Posterior cingulate gyrus (tissue), 11 donors: ENCODE measurements at regions not wholly inside any gene's neighbourhood (a gene's known extent, or its start where the extent isn't known, plus 50 kb on each side); places are given as distances from the start of the nearest gene placed in this dataset.
"Not testable (repeated sequence)": the region's sequence is repeated elsewhere in the genome, so short reads cannot be mapped to it uniquely, and the experiment has no call there.

Experiments
- DNase-seq, 10 donors: peaks; one replicate each; pipeline versions ENCODE4 v3.0.0 to v3.0.0-alpha.2; 2020 to 2021; ENCODE audit warnings: mixed read lengths in 3 of 10
- intact Hi-C: fragments of 100-400 bp; cut with DNase I; formaldehyde crosslinking; loops from one replicate; pipeline ENCODE4 v1.15.1; 2023

DNA sequence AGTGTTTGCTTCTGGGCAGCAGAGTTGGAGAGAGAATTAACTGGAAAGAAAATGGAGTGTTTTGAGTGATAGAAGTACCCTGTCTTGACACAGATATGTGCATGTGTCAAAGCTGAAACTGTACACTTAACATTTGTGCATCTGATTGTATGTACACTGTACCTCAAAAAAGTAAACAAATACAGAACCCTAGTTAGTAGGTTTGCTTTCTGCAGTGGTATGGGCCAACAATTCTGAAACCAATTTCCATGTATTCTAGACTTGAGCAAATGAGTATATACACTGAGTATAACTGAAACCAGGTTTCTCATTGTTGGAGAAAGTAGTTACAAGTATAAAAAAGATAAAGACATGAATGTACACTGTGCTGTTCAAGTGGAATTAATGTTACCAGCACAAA, 52.4 kb downstream of the ELAPOR2 start:
- intact Hi-C loops, result loop anchor here (10.0 kb wide), 1 partner anchor 48 kb away; the partner anchor contains the start of gene ELAPOR2
- no peak for DNase-seq

DNA sequence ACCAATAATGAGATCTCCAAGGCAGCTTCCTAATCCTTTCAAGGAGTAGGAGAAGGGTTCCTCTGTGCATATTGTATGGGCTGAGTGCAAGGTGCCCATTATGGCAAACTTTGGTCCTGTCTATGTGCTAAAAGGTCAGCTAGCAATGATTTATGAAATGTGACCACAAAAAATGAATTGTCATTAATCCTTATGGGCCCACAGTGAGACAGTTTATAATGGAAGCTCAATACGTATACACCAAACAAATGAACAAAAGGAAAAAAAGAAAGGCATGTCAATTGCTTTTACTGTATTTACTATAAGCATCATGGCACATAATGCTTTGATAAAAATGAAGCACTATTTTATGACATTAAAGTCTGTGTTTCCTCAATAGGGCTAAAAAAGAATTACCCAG, 54.5 kb downstream of the ELAPOR2 start:
- intact Hi-C loops, result loop anchor here (10.0 kb wide), 1 partner anchor 50 kb away; the partner anchor contains the start of gene ELAPOR2
- no peak for DNase-seq

DNA sequence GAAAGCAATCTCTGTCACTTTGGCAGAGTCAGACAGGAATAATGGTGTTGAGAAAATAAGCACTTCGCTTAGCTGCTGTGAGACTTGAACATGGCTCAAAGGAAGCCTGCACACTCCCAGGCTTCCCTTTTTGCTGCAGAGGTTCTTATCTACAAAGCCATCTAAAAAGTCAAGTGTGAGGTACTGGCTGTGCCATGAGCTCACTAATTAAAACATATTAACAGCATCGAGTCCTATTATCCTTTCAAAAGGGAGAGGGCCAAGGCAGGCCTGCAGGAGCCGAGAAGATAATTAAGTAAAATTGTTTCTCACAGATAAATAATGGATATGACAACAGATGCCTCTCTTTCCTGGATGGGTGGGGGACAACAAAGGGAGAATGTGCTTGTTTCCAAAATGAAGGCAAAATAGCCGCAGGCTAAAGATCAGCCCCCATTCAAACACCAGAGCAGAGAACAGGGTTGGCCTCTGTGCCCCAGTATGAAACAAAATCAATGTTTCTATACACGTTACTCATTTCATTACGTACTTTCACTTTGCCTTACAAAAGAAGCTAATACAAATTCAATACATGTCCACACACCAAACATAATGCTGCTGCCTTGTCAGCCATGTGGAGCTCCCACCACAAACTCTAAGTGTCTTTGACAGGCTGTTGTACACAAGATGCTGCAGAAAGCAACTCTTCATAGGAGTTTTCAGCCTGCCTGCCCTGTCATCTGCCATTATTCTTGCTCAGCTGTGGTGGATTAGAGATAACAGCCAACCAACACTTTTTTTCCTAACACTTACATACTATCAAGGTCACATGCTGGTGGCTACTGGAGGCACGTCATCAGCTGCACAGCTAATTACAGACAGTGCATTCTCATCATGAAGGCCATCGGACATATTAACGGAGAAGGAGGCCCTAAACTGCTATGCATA, 55.3 kb downstream of the ELAPOR2 start:
- intact Hi-C loops, result loop anchor here (10.0 kb wide), 1 partner anchor 51 kb away; the partner anchor contains the start of gene ELAPOR2
- DNase-seq, result peak in 5 of 10 donors; percentile 8 to 51 (median 21)

DNA sequence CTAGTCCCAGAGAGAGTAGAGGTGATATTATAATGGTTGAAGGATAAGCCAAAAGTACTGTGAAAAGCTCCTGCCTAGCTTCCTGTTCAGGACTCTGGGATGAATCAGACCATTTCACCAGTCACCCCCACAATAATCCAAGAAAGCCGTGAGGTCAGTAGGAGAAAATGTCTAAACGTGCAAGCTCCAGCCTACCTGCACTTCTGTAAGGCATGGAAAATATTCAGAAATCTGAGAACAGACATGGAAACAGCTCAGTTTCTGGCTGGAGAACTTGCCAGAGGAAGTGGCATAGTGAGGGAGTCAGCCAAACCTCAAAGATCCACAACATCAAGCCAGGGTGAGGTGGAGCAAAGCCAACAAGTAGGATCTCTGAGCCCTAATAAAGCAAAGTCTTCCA, 58.2 kb downstream of the ELAPOR2 start:
- no peak for DNase-seq
- intact Hi-C loops, result loop anchor here (10.0 kb wide), 1 partner anchor 54 kb away; the partner anchor contains the start of gene ELAPOR2

DNA sequence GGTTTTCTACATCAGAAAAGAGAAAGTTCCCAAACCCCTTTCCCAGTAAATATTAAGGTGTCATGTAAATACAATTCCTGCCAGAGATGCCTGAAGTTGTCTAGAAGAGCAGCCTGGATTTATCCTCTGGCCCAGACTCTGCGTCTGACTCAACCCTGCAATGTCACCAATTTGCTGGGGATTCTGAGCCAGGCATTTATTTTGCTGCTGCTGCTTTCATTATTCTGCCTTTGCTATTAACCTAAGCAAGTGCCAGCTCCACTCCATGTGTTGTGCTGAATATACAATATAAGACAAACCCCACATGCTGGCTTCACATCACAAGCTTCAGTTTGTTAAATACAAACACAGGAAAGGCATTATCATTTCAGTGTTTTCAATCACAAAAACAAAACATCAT, 59.1 kb downstream of the ELAPOR2 start:
- intact Hi-C loops, result loop anchor here (10.0 kb wide), 1 partner anchor 54 kb away; the partner anchor contains the start of gene ELAPOR2
- DNase-seq, result peak in 2 of 10 donors; percentile 29 to 74

DNA sequence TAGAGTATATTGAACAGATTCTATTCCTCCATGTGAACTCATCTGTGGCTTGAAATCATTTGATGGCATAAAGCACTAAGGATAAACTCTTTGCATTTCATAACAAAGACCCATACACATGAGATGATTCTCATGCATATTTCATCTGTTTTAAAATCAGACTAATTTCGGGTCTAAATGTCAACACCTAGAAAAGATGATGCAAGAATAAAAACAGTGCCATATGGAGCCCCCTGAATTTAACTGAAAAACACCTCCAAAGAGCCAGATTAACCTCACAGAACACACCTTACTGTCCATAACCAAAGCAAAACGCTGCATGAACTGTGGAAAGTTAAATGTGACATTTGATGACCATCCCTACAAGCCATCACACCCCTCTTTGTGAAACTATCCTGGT, 59.7 kb downstream of the ELAPOR2 start:
- intact Hi-C loops, result loop anchor here (10.0 kb wide), 1 partner anchor 55 kb away; the partner anchor contains the start of gene ELAPOR2
- no peak for DNase-seq

DNA sequence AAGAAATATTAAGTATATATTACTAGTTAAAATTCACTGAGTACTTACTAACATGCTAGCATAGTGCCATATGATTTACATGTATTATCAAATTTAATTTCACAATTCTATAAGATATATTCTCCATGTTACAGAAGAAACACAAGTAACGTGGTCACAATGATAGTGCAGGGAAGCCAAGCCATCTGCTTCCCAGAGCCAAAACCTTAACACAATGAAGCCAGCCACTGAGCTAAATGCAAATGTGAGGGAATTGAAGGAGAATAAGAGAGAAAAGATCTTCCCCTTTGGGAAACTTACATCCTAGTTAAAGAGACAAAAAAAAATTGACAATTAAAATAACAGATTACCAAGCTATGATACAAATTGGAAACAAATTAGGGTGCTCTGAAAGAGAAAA, 63.6 kb downstream of the ELAPOR2 start:
- intact Hi-C loops, result no loop called here
- no peak for DNase-seq

DNA sequence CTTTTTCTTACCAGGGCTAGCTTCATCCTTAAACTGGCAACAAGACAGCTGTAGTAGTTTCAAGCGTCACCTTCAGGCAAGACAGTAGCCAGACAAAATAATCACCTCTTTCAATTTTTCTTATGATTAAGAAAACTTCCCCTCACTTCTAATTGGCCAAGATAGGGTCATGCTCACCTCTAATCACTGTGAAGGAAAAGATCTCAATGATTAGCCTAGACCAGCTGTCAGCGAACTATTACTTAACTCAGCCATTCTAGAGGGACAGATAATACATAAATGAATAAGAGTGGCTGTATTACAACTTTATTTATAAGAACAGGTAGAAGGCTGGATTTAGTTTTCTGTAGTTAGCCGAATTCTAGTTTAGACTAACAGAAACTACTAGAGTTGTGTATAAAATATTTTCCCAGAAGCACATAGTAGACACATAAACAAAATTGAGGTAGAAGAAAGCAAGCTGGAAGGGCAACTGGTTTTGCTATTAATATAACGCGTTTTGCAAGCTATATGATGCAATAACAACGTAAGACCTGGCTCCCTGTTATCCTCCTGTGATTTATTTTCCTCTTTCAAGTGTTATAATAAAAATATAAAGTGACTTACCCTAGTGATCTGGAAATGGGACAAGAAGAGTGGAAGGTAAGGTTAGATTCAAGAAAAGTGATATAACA, 64.3 kb downstream of the ELAPOR2 start:
- DNase-seq, result no peak
- intact Hi-C loops, result no loop called here

DNA sequence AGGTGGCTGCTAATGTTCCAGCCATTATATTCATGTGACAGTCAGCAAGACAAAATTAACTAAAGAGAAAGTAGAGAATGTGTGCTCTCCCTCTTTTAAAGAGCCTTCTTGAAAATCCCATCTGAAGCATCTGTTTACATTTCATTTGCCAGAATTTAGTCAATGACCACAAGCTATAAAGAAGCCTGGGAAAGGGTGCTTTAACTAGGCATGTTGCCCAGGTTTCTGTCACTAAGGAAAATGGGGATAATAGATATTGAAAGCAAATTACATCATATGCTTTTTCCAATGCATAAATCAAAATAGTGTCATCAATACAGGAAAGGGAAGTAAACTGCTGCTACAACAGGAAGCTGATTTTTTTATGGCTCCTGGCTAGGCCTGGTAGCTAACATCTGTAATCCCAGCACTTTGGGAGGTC, 67.7 kb downstream of the ELAPOR2 start:
- DNase-seq, result no peak

DNA sequence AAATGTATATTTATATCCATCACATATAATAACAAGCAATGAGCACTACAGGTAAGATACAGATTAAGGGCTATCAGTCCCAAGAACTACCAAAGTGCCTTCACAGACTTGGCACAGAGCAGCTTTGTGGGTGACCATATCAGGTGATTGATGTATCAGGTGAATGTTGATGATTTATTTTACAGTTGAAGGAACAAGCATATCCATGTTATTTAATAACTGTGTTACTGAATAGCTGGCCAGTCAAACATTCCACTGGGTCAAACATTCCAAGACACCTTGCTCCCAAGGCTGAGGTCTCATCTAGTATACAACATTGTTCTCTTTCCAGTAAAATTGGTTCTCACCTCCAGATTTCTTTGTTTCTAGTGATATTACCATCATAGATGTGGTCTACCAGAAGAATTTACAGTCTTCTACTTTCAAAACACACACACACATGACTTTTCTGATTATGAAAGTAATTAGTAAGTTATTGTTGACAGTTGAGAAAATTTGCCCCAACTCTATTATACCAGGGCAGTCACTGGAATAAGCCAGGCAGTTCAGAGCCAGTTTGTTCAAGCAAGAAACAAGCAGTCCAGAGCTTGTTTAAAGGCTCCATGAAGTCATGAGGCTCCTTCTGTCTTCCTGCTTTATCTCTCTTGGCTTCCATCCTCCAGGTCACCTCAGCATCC, 68.2 kb downstream of the ELAPOR2 start:
- DNase-seq, result no peak
- intact Hi-C loops, result no loop called here

More for the DNA sequence above, 67.7 kb downstream of the ELAPOR2 start:
- intact Hi-C loops, result no loop called here

DNA sequence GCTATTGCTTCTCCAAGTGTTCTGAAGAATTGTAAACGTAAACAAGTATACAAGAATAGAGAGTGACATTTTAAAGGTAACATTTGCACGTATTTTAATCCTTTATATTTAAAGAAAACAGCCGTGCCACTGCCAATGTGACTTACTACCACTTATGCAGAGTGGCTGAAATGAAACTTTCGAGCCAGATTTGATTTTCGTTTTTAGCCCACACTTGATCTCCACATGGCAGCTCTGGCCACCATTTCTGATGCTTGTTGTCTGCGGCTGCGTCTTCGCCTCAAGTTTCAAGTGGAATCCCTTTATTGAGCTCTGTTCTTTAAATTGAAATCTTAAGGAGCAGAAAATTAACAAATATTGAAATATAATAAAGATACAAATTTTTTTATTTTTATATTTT, 70.0 kb downstream of the ELAPOR2 start:
- intact Hi-C loops, result no loop called here
- no peak for DNase-seq

DNA sequence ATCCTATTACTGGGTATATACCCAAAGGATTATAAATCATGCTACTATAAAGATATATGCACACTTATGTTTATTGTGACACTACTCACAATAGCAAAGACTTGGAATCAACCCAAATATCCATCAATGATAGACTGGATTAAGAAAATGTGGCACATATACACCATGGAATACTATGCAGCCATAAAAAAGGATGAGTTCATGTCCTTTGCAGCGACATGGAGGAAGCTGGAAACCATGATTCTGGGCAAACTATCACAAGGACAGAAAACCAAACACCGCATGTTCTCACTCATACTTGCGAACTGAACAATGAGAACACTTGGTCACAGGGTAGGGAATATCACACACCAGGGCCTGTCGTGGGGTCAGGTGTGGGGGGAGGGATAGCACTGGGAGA, 71.6 kb downstream of the ELAPOR2 start:
- intact Hi-C loops, DNase-seq: not testable (repeated sequence)

DNA sequence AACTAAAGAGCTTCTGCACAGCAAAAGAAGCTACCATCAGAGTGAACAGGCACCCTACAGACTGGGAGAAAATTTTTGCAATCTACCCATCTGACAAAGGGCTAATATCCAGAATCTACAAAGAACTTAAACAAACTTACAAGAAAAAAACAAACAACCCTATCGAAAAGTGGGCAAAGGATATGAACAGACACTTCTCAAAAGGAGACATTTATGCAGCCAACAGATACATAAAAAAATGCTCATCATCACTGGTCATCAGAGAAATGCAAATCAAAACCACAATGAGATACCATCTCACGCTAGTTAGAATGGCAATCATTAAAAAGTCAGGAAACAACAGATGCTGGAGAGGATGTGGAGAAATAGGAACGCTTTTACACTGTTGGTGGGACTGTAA, 72.1 kb downstream of the ELAPOR2 start:
- intact Hi-C loops, DNase-seq: not testable (repeated sequence)

DNA sequence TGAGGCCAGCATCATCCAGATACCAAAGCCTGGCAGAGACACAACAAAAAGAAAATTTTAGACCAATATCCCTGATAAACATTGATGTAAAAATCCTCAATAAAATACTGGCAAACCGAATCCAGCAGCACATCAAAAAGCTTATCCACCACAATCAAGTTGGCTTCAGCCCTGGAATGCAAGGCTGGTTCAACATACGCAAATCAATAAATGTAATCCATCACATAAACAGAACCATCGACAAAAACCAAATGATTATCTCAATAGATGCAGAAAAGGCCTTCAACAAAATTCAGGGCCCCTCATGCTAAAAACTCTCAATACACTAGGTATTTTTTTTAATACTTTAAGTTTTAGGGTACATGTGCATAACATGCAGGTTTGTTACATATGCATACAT, 74.1 kb downstream of the ELAPOR2 start:
- intact Hi-C loops, DNase-seq: not testable (repeated sequence)

DNA sequence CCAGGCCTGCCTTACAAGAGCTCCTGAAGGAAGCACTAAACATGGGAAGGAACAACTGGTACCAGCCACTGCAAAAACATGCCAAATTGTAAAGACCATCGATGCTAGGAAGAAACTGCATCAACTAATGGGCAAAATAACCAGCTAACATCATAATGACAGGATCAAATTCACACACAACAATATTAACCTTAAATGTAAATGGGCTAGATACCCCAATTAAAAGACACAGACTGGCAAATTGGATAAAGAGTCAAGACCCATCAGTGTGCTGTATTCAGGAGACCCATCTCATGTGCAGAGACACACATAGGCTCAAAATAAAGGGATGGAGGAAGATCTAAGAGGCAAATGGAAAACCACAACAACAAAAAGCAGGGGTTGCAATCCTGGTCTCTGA, 75.8 kb downstream of the ELAPOR2 start:
- intact Hi-C loops, DNase-seq: not testable (repeated sequence)

DNA sequence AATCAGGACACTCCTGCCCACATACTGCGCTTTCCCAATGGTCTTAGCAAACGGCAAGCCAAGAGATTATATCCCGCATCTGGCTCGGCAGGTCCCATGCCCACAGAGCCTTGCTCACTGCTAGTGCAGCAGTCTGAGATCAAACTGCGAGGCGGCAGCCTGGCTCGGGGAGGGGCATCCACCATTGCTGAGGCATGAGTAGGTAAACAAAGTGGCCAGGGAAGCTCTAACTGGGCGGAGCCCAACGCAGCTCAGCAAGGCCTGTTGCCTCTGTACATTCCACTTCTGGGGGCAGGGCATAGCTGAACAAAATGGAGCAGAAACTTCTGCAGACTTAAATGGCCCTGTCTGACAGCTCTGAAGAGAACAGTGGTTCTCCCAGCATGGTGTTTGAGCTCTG, 77.5 kb downstream of the ELAPOR2 start:
- intact Hi-C loops, result not testable (repeated sequence)
- DNase-seq, result peak in 3 of 10 donors; percentile 25 to 67 (median 47)

DNA sequence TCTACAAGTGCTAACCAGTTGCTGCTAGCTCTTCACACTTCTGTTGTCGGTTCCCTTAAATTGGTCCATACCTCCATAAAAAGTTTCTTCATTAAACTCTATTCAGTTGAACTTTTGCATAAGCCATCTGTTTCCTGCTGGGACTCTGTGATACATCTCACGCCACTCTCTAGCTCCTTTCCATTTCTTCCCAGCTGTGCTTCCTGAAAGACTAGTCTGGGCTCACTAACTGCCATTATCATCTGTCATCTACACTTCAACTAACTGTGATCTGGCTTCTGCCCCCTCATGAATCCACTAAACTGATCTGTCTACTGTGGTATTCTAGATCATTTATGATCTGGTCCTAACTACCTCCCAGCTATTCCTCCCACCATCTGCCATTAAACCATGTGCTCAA, 78.3 kb downstream of the ELAPOR2 start:
- no peak for DNase-seq
- intact Hi-C loops, result no loop called here

DNA sequence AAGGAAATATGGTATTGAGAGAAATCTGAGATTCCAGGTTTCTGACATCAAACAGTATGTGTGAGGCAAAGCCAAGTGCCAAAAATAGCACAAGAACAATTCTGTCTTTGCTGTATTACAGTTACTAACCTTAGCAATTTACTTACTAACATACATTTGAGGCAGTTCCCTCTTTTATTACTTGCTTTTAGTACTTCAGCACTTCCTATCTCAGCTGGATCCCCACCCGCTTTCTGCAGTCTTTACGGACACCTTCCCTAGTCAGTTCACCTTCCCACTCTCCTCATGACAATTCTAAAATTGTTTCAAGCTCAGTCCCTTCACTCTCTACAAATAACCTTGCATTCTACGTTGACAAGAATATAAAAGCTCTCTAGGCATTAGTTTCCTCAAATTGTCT, 79.2 kb downstream of the ELAPOR2 start:
- no peak for DNase-seq
- intact Hi-C loops, result no loop called here

DNA sequence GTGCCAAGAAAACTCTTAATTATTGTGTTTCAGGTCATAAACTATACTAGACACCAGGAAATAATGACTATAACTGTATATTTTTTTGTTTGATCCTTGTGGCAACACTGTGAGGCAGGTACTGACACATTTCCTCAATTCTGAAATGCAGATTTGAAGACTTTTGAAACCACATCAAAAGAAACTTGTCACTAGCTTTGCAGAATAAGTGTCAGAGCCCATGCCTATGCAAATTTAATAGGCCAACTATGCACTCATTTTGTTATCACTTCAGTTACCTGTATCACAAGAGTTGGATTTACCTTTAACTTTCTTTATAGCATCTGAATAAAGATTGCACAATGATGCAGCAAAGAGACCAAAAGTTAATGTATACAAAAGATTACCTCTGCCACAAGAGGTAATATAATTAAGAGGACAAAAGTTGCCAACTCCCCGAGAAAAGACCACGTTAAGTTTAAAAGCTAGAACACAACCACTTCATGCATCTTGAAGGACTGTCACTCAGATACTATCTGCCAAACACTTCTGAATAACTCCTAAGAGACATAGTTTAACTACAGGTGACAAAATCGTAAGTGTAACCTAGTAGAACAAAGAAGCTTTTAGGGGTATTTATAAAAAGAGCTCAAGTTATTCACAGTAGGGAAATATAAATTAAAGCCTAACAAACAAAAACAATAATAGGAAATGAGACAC, 80.5 kb downstream of the ELAPOR2 start:
- intact Hi-C loops, result no loop called here
- no peak for DNase-seq

DNA sequence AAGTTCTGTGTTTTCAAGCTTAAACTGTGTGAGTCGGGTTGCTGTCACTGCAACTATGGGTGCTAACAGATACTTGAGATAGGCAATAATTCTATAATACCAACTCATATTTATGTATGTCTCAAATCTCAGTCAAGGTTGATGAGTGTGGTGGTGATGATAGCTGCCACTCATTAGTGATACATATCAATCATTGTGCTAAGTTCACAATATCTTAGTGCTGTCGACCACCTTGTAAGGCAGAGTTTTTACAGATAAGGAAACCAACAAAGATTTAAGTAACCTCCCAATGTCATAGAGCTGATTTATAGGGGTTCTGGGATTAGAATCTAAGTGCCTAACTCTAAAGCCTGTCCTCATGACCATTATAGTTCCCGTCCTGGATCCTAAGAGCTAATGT, 82.5 kb downstream of the ELAPOR2 start:
- no peak for DNase-seq
- intact Hi-C loops, result no loop called here
